CD4-positive, alpha-beta T cell treated with Interleukin-17A for 1 hour (primary cell): ENCODE measurements at regions not wholly inside any gene's neighbourhood (a gene's known extent, or its start where the extent isn't known, plus 50 kb on each side); places are given as distances from the start of the nearest gene placed in this dataset.
"Not testable (repeated sequence)": the region's sequence is repeated elsewhere in the genome, so short reads cannot be mapped to it uniquely, and the experiment has no call there.

ENCODE experiments used
- DNase-seq: peaks from one replicate; pipeline ENCODE4 v3.0.0-alpha.2; 2020

- DNase-seq: no peak
Measured at GRCh38 chr6:40146902-40147301, 212.6 kb upstream of the MOCS1 start.

GRCh38 chr6:40139447-40139846, 205.2 kb upstream of the MOCS1 start:
- DNase-seq: no peak

GRCh38 chr6:40138273-40138720, 204.0 kb upstream of the MOCS1 start:
- DNase-seq: no peak

GRCh38 chr6:40135491-40136072, 201.3 kb upstream of the MOCS1 start:
- DNase-seq: no peak

GRCh38 chr6:40133981-40134380, 199.7 kb upstream of the MOCS1 start:
- DNase-seq: not testable (repeated sequence)

- no peak for DNase-seq
Measured at GRCh38 chr6:40131675-40132074, 197.4 kb upstream of the MOCS1 start.

GRCh38 chr6:40128127-40128526, 193.9 kb upstream of the MOCS1 start:
- DNase-seq: no peak

GRCh38 chr6:40125680-40126394, 191.6 kb upstream of the MOCS1 start:
- no peak for DNase-seq

- DNase-seq: no peak
Measured at GRCh38 chr6:40124924-40125323, 190.7 kb upstream of the MOCS1 start.

GRCh38 chr6:40116832-40117231, 182.6 kb upstream of the MOCS1 start:
- no peak for DNase-seq

GRCh38 chr6:40112350-40112749, 178.1 kb upstream of the MOCS1 start:
- DNase-seq: no peak

GRCh38 chr6:40108736-40109135, 174.5 kb upstream of the MOCS1 start:
- no peak for DNase-seq

GRCh38 chr6:40106840-40107239, 172.6 kb upstream of the MOCS1 start:
- DNase-seq: no peak

GRCh38 chr6:40098774-40099173, 164.5 kb upstream of the MOCS1 start:
- no peak for DNase-seq

GRCh38 chr6:40097590-40097989, 163.3 kb upstream of the MOCS1 start:
- DNase-seq: no peak

- no peak for DNase-seq
Measured at GRCh38 chr6:40083141-40083920, 149.1 kb upstream of the MOCS1 start.

- DNase-seq: no peak
Measured at GRCh38 chr6:40082278-40083043, 148.2 kb upstream of the MOCS1 start.

- DNase-seq: no peak
Measured at GRCh38 chr6:40077736-40078135, 143.5 kb upstream of the MOCS1 start.

- no peak for DNase-seq
Measured at GRCh38 chr6:40077315-40077714, 143.1 kb upstream of the MOCS1 start.

- no peak for DNase-seq
Measured at GRCh38 chr6:40075056-40075590, 140.9 kb upstream of the MOCS1 start.

GRCh38 chr6:40074306-40075055, 140.2 kb upstream of the MOCS1 start:
- no peak for DNase-seq

- DNase-seq: no peak
Measured at GRCh38 chr6:40066372-40066771, 132.1 kb upstream of the MOCS1 start.
